Upper lobe of left lung (tissue), 4 donors: ENCODE measurements at regions not wholly inside any gene's neighbourhood (a gene's known extent, or its start where the extent isn't known, plus 50 kb on each side); places are given as distances from the start of the nearest gene placed in this dataset.

Source experiments
- small RNA-seq, 4 donors: library from RNA; depleted of rRNA; stranded (forward); fragments of <200 nt; gene quantifications; one replicate each; pipeline ENCODE3, GENCODE V24; 2016

Small RNA genes in the stretch of these regions (small RNA-seq; reads per million reads assigned to genes)
- 0 reads per million in 4 donors for gene AC004866.1
